PC-3 (cell line): ENCODE measurements at regions not wholly inside any gene's neighbourhood (a gene's known extent, or its start where the extent isn't known, plus 50 kb on each side); places are given as distances from the start of the nearest gene placed in this dataset.
A peak's percentile ranks its signal among the peaks of the same experiment; 100 is the strongest.

ENCODE experiments used
- ATAC-seq: fragments of 200-7000 bp; cut with Tn5 transposase; 2 replicates; pipeline ENCODE4 v1.9.1; 2020; ENCODE audit warnings: mild to moderate bottlenecking, moderate library complexity
- BruUV-seq: library from RNA; stranded (reverse); fragments of 400-500 nt; replicated peaks from 2 replicates; lab custom pipeline; 2021; lab: Mats Ljungman, UMichigan
- CTCF ChIA-PET: fragments of 300-600 bp; sonication (Branson Sonifier 250); formaldehyde crosslinking; loops from one replicate; lab custom pipeline; 2022; ENCODE audit warnings: antibody characterized with exemption; lab: Charles Lee
- POLR2A ChIA-PET: fragments of 300-600 bp; sonication (Branson Sonifier 250); formaldehyde crosslinking; loops from one replicate; lab custom pipeline; 2022; ENCODE audit warnings: antibody characterized with exemption; ENCODE audit not compliant: unreplicated experiment; lab: Charles Lee
- DNase-seq: peaks from one replicate; pipeline ENCODE4 v3.0.0-alpha.2; 2015
- H2AFZ ChIP-seq: fragments of 300-600 bp; sonication (generic); 2 replicates; pipeline ENCODE4 v1.6.0; 2016; ENCODE audit warnings: antibody characterized with exemption, low read length
- H3F3A ChIP-seq: fragments of 300-600 bp; sonication (generic); one replicate; pipeline ENCODE4 v1.6.0; 2017; ENCODE audit warnings: antibody characterized with exemption, low read length, control low read depth, mild to moderate bottlenecking; ENCODE audit not compliant: unreplicated experiment
- H3K27ac ChIP-seq: fragments of 300-600 bp; sonication (generic); 2 replicates; pipeline ENCODE4 v1.5.1; 2016; ENCODE audit warnings: mild to moderate bottlenecking, low read length
- H3K27me3 ChIP-seq: fragments of 300-600 bp; sonication (generic); 2 replicates; pipeline ENCODE4 v1.6.1; 2016; ENCODE audit warnings: low read length, mixed read lengths
- H3K36me3 ChIP-seq: fragments of 300-600 bp; sonication (generic); 2 replicates; pipeline ENCODE4 v1.6.1; 2016; ENCODE audit warnings: low read depth, mixed run types, low read length, mixed read lengths
- H3K4me1 ChIP-seq: fragments of 300-600 bp; sonication (generic); 2 replicates; pipeline ENCODE4 v1.5.1; 2016; ENCODE audit warnings: low read length; ENCODE audit not compliant: insufficient read depth
- H3K4me2 ChIP-seq: fragments of 300-600 bp; sonication (generic); 2 replicates; pipeline ENCODE4 v1.6.0; 2016; ENCODE audit warnings: low read length
- H3K4me3 ChIP-seq: fragments of 300-600 bp; sonication (generic); 2 replicates; pipeline ENCODE4 v1.5.1; 2016; ENCODE audit warnings: mild to moderate bottlenecking, low read length, mixed read lengths
- H3K79me2 ChIP-seq: fragments of 300-600 bp; sonication (generic); 2 replicates; pipeline ENCODE4 v1.6.1; 2017; ENCODE audit warnings: low read length, mixed read lengths
- H3K9ac ChIP-seq: fragments of 300-600 bp; sonication (generic); 2 replicates; pipeline ENCODE4 v1.6.0; 2016; ENCODE audit warnings: mild to moderate bottlenecking, low read length
- H3K9me2 ChIP-seq: fragments of 300-600 bp; sonication (generic); replicated peaks from 2 replicates; pipeline ENCODE4 v1.6.1; 2016; ENCODE audit warnings: mixed run types, low read length, mixed read lengths
- H3K9me3 ChIP-seq: fragments of 300-600 bp; sonication (generic); 2 replicates; pipeline ENCODE4 v1.6.1; 2016; ENCODE audit warnings: low read length, mixed read lengths
- H4K20me1 ChIP-seq: fragments of 300-600 bp; sonication (generic); 2 replicates; pipeline ENCODE4 v1.6.1; 2016; ENCODE audit warnings: low read length, mixed read lengths
- CTCF ChIP-seq: fragments of 300-600 bp; sonication (generic); conservative IDR thresholded peaks from 2 replicates; pipeline ENCODE4 v1.5.1; 2017; ENCODE audit warnings: antibody characterized with exemption, low read depth, mild to moderate bottlenecking, low read length
- EZH2 ChIP-seq: fragments of 300-600 bp; sonication (generic); IDR thresholded peaks from one replicate; pipeline ENCODE4 v1.6.1; 2017; ENCODE audit warnings: antibody characterized with exemption, mild to moderate bottlenecking, low read length; ENCODE audit not compliant: unreplicated experiment
- EZH2phosphoT487 ChIP-seq: fragments of 300-600 bp; sonication (generic); IDR thresholded peaks from 2 replicates; pipeline ENCODE4 v1.6.1; 2018; ENCODE audit warnings: mild to moderate bottlenecking, antibody characterized with exemption, low read length, borderline replicate concordance
- intact Hi-C: fragments of 100-400 bp; cut with micrococcal nuclease; formaldehyde crosslinking; loops from 2 replicates; pipeline ENCODE4 v1.9.0; 2023

- CTCF ChIA-PET, result no interaction called here
- POLR2A ChIA-PET, result no interaction called here
- DNase-seq (no peak), ATAC-seq (no peak)
- H3K4me1 ChIP-seq, result peaks cover 18% of the 10 kb centered on the region
- H3K27ac ChIP-seq, result no peak overlapping the region
- BruUV-seq, result no TSS peak
- no peak overlapping the region for H3K9ac ChIP-seq
- H3F3A ChIP-seq, result no peaks in the 10 kb centered on the region
- H3K4me3 ChIP-seq, result no peak overlapping the region
- no peaks in the 10 kb centered on the region for H3K27me3 ChIP-seq
- intact Hi-C loops, result no loop called here
- H4K20me1 ChIP-seq, result no peaks in the 10 kb centered on the region
- H3K9me3 ChIP-seq, result no peaks in the 10 kb centered on the region
- H2AFZ ChIP-seq, result no peak overlapping the region
- TF ChIP-seq EZH2phosphoT487, result no peak
- no peak for TF ChIP-seq EZH2
- TF ChIP-seq CTCF, result no peak
- no peak overlapping the region for H3K4me2 ChIP-seq
- H3K9me2 ChIP-seq, result no peaks in the 10 kb centered on the region
- no peaks in the 10 kb centered on the region for H3K36me3 ChIP-seq
- H3K79me2 ChIP-seq, result no peaks in the 10 kb centered on the region
Observed at GRCh38 chr10:93193906-93194305, 120.2 kb downstream of the CYP26A1 start.

- Histone ChIP-seq H3K4me3 (peak overlapping the region; percentile 50; the same call in 1 of the 2 replicates), H3F3A (no peaks in the 10 kb centered on the region), H3K9me3 (no peaks in the 10 kb centered on the region), H3K4me2 (peak overlapping the region; percentile 76), H3K9ac (no peak overlapping the region), H4K20me1 (no peaks in the 10 kb centered on the region), H3K27ac (no peak overlapping the region), H3K36me3 (no peaks in the 10 kb centered on the region), H2AFZ (peak overlapping the region; percentile 92), H3K27me3 (no peaks in the 10 kb centered on the region), H3K79me2 (no peaks in the 10 kb centered on the region), H3K4me1 (peaks cover 8% of the 10 kb centered on the region), H3K9me2 (no peaks in the 10 kb centered on the region)
- CTCF ChIA-PET, result no interaction called here
- POLR2A ChIA-PET, result no interaction called here
- intact Hi-C loops, result no loop called here
- ATAC-seq (no peak), DNase-seq (no peak)
- TF ChIP-seq EZH2phosphoT487, result no peak
- no TSS peak for BruUV-seq
Observed at GRCh38 chr10:93198401-93199131, 124.9 kb downstream of the CYP26A1 start.

- ChIA-PET CTCF (no interaction called here), POLR2A (no interaction called here)
- no peak for TF ChIP-seq EZH2phosphoT487
- TF ChIP-seq EZH2, result no peak
- TF ChIP-seq CTCF, result no peak
- ATAC-seq (no peak), DNase-seq (peak; percentile 29)
- no peaks in the 10 kb centered on the region for H3K79me2 ChIP-seq
- peaks cover 8% of the 10 kb centered on the region for H3K4me1 ChIP-seq
- no peaks in the 10 kb centered on the region for H3K9me3 ChIP-seq
- intact Hi-C loops, result no loop called here
- H3K36me3 ChIP-seq, result no peaks in the 10 kb centered on the region
- H3K27me3 ChIP-seq, result no peaks in the 10 kb centered on the region
- H3K9me2 ChIP-seq, result no peaks in the 10 kb centered on the region
- peak overlapping the region; percentile 76 for H3K4me2 ChIP-seq
- peak overlapping the region; percentile 92 for H2AFZ ChIP-seq
- BruUV-seq, result no TSS peak
- H3K4me3 ChIP-seq, result peak overlapping the region; percentile 50; the same call in 1 of the 2 replicates
- no peak overlapping the region for H3K9ac ChIP-seq
- H4K20me1 ChIP-seq, result no peaks in the 10 kb centered on the region
- no peak overlapping the region for H3K27ac ChIP-seq
- no peaks in the 10 kb centered on the region for H3F3A ChIP-seq
Observed at GRCh38 chr10:93199191-93199751, 125.6 kb downstream of the CYP26A1 start.
